PC-3 (cell line): ENCODE measurements at regions not wholly inside any gene's neighbourhood (a gene's known extent, or its start where the extent isn't known, plus 50 kb on each side); places are given as distances from the start of the nearest gene placed in this dataset.
"Not testable (repeated sequence)": the region's sequence is repeated elsewhere in the genome, so short reads cannot be mapped to it uniquely, and the experiment has no call there.

ENCODE experiments used
- ATAC-seq: fragments of 200-7000 bp; cut with Tn5 transposase; 2 replicates; pipeline ENCODE4 v1.9.1; 2020; ENCODE audit warnings: mild to moderate bottlenecking, moderate library complexity
- BruUV-seq: library from RNA; stranded (reverse); fragments of 400-500 nt; replicated peaks from 2 replicates; lab custom pipeline; 2021; lab: Mats Ljungman, UMichigan
- CTCF ChIA-PET: fragments of 300-600 bp; sonication (Branson Sonifier 250); formaldehyde crosslinking; loops from one replicate; lab custom pipeline; 2022; ENCODE audit warnings: antibody characterized with exemption; lab: Charles Lee
- POLR2A ChIA-PET: fragments of 300-600 bp; sonication (Branson Sonifier 250); formaldehyde crosslinking; loops from one replicate; lab custom pipeline; 2022; ENCODE audit warnings: antibody characterized with exemption; ENCODE audit not compliant: unreplicated experiment; lab: Charles Lee
- DNase-seq: peaks from one replicate; pipeline ENCODE4 v3.0.0-alpha.2; 2015
- H2AFZ ChIP-seq: fragments of 300-600 bp; sonication (generic); 2 replicates; pipeline ENCODE4 v1.6.0; 2016; ENCODE audit warnings: antibody characterized with exemption, low read length
- H3F3A ChIP-seq: fragments of 300-600 bp; sonication (generic); one replicate; pipeline ENCODE4 v1.6.0; 2017; ENCODE audit warnings: antibody characterized with exemption, low read length, control low read depth, mild to moderate bottlenecking; ENCODE audit not compliant: unreplicated experiment
- H3K27ac ChIP-seq: fragments of 300-600 bp; sonication (generic); 2 replicates; pipeline ENCODE4 v1.5.1; 2016; ENCODE audit warnings: mild to moderate bottlenecking, low read length
- H3K27me3 ChIP-seq: fragments of 300-600 bp; sonication (generic); 2 replicates; pipeline ENCODE4 v1.6.1; 2016; ENCODE audit warnings: low read length, mixed read lengths
- H3K36me3 ChIP-seq: fragments of 300-600 bp; sonication (generic); 2 replicates; pipeline ENCODE4 v1.6.1; 2016; ENCODE audit warnings: low read depth, mixed run types, low read length, mixed read lengths
- H3K4me1 ChIP-seq: fragments of 300-600 bp; sonication (generic); 2 replicates; pipeline ENCODE4 v1.5.1; 2016; ENCODE audit warnings: low read length; ENCODE audit not compliant: insufficient read depth
- H3K4me2 ChIP-seq: fragments of 300-600 bp; sonication (generic); 2 replicates; pipeline ENCODE4 v1.6.0; 2016; ENCODE audit warnings: low read length
- H3K4me3 ChIP-seq: fragments of 300-600 bp; sonication (generic); 2 replicates; pipeline ENCODE4 v1.5.1; 2016; ENCODE audit warnings: mild to moderate bottlenecking, low read length, mixed read lengths
- H3K79me2 ChIP-seq: fragments of 300-600 bp; sonication (generic); 2 replicates; pipeline ENCODE4 v1.6.1; 2017; ENCODE audit warnings: low read length, mixed read lengths
- H3K9ac ChIP-seq: fragments of 300-600 bp; sonication (generic); 2 replicates; pipeline ENCODE4 v1.6.0; 2016; ENCODE audit warnings: mild to moderate bottlenecking, low read length
- H3K9me2 ChIP-seq: fragments of 300-600 bp; sonication (generic); replicated peaks from 2 replicates; pipeline ENCODE4 v1.6.1; 2016; ENCODE audit warnings: mixed run types, low read length, mixed read lengths
- H3K9me3 ChIP-seq: fragments of 300-600 bp; sonication (generic); 2 replicates; pipeline ENCODE4 v1.6.1; 2016; ENCODE audit warnings: low read length, mixed read lengths
- H4K20me1 ChIP-seq: fragments of 300-600 bp; sonication (generic); 2 replicates; pipeline ENCODE4 v1.6.1; 2016; ENCODE audit warnings: low read length, mixed read lengths
- intact Hi-C: fragments of 100-400 bp; cut with micrococcal nuclease; formaldehyde crosslinking; loops from 2 replicates; pipeline ENCODE4 v1.9.0; 2023

DNA sequence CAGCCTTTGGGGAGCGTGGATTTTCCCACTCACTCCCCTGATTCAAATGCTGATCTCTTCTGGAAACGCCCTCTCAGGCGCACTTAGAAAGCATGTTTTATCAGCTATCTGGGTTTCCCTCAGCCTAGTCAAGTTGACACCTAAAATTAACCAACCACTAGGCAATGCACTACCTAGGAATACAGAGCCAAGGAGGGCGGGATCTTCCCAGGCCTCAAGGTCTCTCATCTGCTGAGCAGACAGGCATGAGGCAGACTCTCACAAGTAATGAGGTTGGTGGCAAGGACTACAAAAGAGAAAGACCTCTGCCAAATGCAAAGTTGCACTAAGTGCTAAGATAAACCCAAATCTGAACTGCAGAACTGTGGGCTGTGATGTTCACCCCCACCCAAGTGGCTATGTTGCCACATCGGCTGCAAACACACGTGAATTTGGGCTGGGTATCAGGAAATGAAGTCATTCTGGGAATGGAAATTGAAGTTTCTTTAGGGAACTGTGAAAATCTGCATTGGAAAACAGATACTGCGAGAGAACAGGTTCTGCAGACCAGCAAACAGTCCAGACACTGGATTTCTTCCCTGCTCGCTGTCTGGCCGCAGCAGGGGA, 186.6 kb downstream of the LMLN start:
- ATAC-seq, H3K4me2 ChIP-seq, DNase-seq, H3K27me3 ChIP-seq, H3K27ac ChIP-seq, H3K36me3 ChIP-seq, POLR2A ChIA-PET, H3K79me2 ChIP-seq, H3K4me3 ChIP-seq, H3K4me1 ChIP-seq, intact Hi-C loops, CTCF ChIA-PET, H3K9ac ChIP-seq, BruUV-seq, H3F3A ChIP-seq, H3K9me2 ChIP-seq, H2AFZ ChIP-seq, H3K9me3 ChIP-seq, H4K20me1 ChIP-seq: not testable (repeated sequence)

DNA sequence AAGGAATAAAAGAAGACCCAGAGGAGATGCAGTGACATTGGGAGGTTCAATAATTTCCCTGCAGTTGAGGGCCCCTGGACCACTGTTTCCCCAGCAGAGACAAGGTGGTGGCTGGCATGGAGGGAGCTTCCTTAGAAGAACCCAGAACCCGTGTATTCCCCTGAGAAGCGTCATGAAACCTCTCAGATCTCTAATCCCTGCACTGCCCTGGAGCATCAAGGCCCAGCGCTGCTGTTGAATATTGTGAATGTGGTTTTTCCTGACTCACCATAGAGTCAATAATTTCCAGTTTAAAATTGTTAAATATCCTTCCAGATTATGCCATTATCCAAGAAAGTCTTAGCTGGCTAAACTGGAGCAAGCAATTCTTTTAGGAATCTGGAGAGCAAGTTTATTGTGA, 187.2 kb downstream of the LMLN start:
- H3K9me2 ChIP-seq, BruUV-seq, H3K79me2 ChIP-seq, H3K27me3 ChIP-seq, H3K9ac ChIP-seq, H3K4me2 ChIP-seq, H3K36me3 ChIP-seq, H3K27ac ChIP-seq, H3F3A ChIP-seq, H4K20me1 ChIP-seq, H2AFZ ChIP-seq, H3K4me3 ChIP-seq, CTCF ChIA-PET, H3K9me3 ChIP-seq, POLR2A ChIA-PET, intact Hi-C loops, H3K4me1 ChIP-seq: not testable (repeated sequence)
- peak; percentile 46 for ATAC-seq
- DNase-seq: peak; percentile 23

DNA sequence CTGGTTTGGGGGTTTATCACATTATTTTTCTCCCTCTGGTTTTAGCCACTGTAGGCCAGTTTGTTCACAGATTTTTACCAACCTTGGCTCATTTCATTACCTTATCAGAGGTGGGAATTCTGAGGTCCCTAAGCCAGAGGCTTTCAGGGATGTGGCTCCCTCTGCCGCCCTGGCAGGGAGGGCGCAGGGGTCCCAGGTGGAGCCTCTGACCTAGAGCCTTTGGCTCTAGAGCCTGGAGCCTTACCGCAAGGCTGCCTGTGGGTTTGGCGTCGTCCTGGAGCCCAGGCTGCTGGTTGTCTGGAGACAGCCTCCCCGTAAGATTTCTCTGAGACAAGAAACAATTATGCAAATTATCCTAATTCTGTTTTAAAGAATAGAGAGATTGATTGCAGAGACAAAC, 188.0 kb downstream of the LMLN start:
- H3K4me3 ChIP-seq, H3K9ac ChIP-seq, H4K20me1 ChIP-seq, H3K9me3 ChIP-seq, BruUV-seq, H3K9me2 ChIP-seq, CTCF ChIA-PET, H3K27ac ChIP-seq, H3F3A ChIP-seq, intact Hi-C loops, H2AFZ ChIP-seq, POLR2A ChIA-PET, H3K27me3 ChIP-seq, H3K36me3 ChIP-seq, H3K79me2 ChIP-seq, H3K4me2 ChIP-seq, H3K4me1 ChIP-seq, DNase-seq, ATAC-seq: not testable (repeated sequence)

DNA sequence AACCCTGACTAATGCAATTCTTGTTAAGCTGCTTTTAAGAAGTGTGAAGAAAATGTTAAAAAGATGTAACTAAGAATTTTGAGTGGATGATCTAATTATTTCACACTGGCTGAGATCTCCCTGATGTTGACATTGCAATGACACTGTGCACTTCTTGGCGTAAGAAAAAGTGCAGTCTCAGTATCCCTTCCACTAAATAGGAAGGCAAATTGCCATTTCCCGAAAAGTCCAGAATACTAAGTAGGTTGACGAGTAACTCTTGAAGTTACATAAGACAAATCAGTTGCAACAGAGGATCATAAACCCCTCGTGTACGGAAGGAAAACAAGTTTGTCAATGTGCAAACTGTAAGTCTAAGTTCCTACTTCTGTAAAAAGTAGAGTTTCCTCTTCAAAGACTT, 189.9 kb downstream of the LMLN start:
- H3K4me2 ChIP-seq, BruUV-seq, H3K9me2 ChIP-seq, POLR2A ChIA-PET, DNase-seq, H2AFZ ChIP-seq, H3K79me2 ChIP-seq, ATAC-seq, H3K27ac ChIP-seq, intact Hi-C loops, H3K4me1 ChIP-seq, H4K20me1 ChIP-seq, CTCF ChIA-PET, H3K9ac ChIP-seq, H3K36me3 ChIP-seq, H3K27me3 ChIP-seq, H3F3A ChIP-seq, H3K9me3 ChIP-seq, H3K4me3 ChIP-seq: not testable (repeated sequence)

DNA sequence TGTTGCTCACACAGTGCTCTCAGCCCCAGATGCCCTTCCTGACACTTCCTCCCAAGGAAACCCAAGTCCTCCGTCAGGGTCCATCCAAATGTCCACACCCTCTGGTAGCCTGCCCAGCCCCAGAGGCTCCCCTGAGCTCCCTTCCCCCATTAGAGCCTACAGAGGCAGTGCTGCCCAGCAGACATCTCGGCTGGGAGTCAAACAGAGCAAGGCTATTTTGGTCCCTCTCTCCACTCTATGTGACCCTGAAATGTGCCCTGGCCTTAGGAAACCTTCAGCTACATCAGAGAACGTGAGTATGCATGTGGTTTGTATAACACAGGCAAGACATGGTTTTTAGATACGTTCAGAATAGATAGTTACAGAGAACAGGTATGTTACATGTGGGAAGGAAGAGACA, 191.8 kb downstream of the LMLN start:
- H3K9ac ChIP-seq, H3F3A ChIP-seq, ATAC-seq, H3K27ac ChIP-seq, H4K20me1 ChIP-seq, POLR2A ChIA-PET, H3K9me2 ChIP-seq, H3K4me1 ChIP-seq, H3K4me2 ChIP-seq, intact Hi-C loops, H2AFZ ChIP-seq, H3K27me3 ChIP-seq, H3K79me2 ChIP-seq, H3K9me3 ChIP-seq, BruUV-seq, DNase-seq, CTCF ChIA-PET, H3K36me3 ChIP-seq, H3K4me3 ChIP-seq: not testable (repeated sequence)

DNA sequence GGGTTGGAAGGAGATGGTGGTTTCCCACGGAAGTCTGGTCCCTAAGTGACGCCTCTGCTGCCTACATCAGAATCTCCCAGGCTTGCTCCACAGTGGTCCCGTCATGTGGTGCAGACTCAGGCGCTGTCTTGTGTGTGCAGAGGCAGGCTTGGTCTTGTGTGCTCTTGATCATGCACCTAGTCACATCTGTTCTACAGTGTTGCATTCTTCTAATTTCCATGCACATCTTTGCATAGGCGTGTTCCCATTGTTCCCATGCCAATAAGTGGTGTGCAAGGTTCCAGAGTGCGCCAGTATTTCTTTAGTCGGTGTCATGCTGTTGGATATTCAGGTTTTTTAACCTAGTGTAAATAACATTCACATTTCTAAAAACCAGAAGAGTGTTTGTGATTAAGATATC, 195.8 kb downstream of the LMLN start:
- H3K4me3 ChIP-seq, ATAC-seq, intact Hi-C loops, H3F3A ChIP-seq, H3K9ac ChIP-seq, H4K20me1 ChIP-seq, H3K9me2 ChIP-seq, POLR2A ChIA-PET, H3K4me1 ChIP-seq, BruUV-seq, H3K27me3 ChIP-seq, H3K9me3 ChIP-seq, CTCF ChIA-PET, DNase-seq, H2AFZ ChIP-seq, H3K36me3 ChIP-seq, H3K27ac ChIP-seq, H3K79me2 ChIP-seq, H3K4me2 ChIP-seq: not testable (repeated sequence)
